DMS53 treated with DMSO at 0.1 percent for 48 hours (cell line): ENCODE measurements at regions not wholly inside any gene's neighbourhood (a gene's known extent, or its start where the extent isn't known, plus 50 kb on each side); places are given as distances from the start of the nearest gene placed in this dataset.
"Not testable (repeated sequence)": the region's sequence is repeated elsewhere in the genome, so short reads cannot be mapped to it uniquely, and the experiment has no call there.

ENCODE experiments used
- DNase-seq: peaks from one replicate; lab custom pipeline; 2025; ENCODE audit not compliant: unreplicated experiment; lab: John Stamatoyannopoulos, UW

- no peak for DNase-seq
These were observed 55.5 kb downstream of the TPBG start for GRCh38 chr6:82419132-82419581.

- no peak for DNase-seq
These were observed 56.2 kb downstream of the TPBG start for GRCh38 chr6:82419859-82420258.

- no peak for DNase-seq
These were observed 67.0 kb downstream of the TPBG start for GRCh38 chr6:82430611-82431010.

- no peak for DNase-seq
These were observed 73.1 kb downstream of the TPBG start for GRCh38 chr6:82436740-82437139.

GRCh38 chr6:82437701-82438100 is 74.1 kb downstream of the TPBG start:
- DNase-seq: no peak

- DNase-seq: no peak
These were observed 77.6 kb downstream of the TPBG start for GRCh38 chr6:82441047-82441855.

GRCh38 chr6:82442061-82442719 is 78.6 kb downstream of the TPBG start:
- no peak for DNase-seq

GRCh38 chr6:82458147-82458546 is 94.5 kb downstream of the TPBG start:
- no peak for DNase-seq

- no peak for DNase-seq
These were observed 95.1 kb downstream of the TPBG start for GRCh38 chr6:82458705-82459104.

- DNase-seq: no peak
These were observed 97.9 kb downstream of the TPBG start for GRCh38 chr6:82461536-82461935.

- DNase-seq: no peak
These were observed 103.7 kb downstream of the TPBG start for GRCh38 chr6:82467338-82467737.

GRCh38 chr6:82470123-82470522 is 106.5 kb downstream of the TPBG start:
- not testable (repeated sequence) for DNase-seq

- DNase-seq: not testable (repeated sequence)
These were observed 111.5 kb downstream of the TPBG start for GRCh38 chr6:82475106-82475505.

GRCh38 chr6:82484001-82484400 is 120.4 kb downstream of the TPBG start:
- no peak for DNase-seq

GRCh38 chr6:82484737-82485626 is 121.4 kb downstream of the TPBG start:
- no peak for DNase-seq

GRCh38 chr6:82487895-82488294 is 124.3 kb downstream of the TPBG start:
- DNase-seq: no peak

GRCh38 chr6:82488403-82488802 is 124.8 kb downstream of the TPBG start:
- DNase-seq: no peak

GRCh38 chr6:82492134-82492533 is 128.5 kb downstream of the TPBG start:
- DNase-seq: no peak

- no peak for DNase-seq
These were observed 129.8 kb downstream of the TPBG start for GRCh38 chr6:82493467-82493866.

- no peak for DNase-seq
These were observed 130.8 kb downstream of the TPBG start for GRCh38 chr6:82494367-82494766.

GRCh38 chr6:82501901-82502300 is 138.3 kb downstream of the TPBG start:
- DNase-seq: not testable (repeated sequence)
